Fibroblast of lung (primary cell): ENCODE measurements at regions not wholly inside any gene's neighbourhood (a gene's known extent, or its start where the extent isn't known, plus 50 kb on each side); places are given as distances from the start of the nearest gene placed in this dataset.

Experiments used
- DNase-seq, 2 donors: peaks; one replicate each; pipeline versions ENCODE4 v3.0.0 to v3.0.0-alpha.2; 2010; ENCODE audit warnings: low read depth in 2 of 2
- H2AFZ ChIP-seq: 2 replicates; pipeline ENCODE4 v1.5.1; 2012; ENCODE audit warnings: low read length, control low read depth, inconsistent platforms
- H3K27ac ChIP-seq: 2 replicates; pipeline ENCODE4 v1.5.1; 2011; ENCODE audit warnings: low read length, control low read depth; ENCODE audit not compliant: insufficient read depth
- H3K27me3 ChIP-seq: 2 replicates; pipeline ENCODE4 v1.5.1; 2011; ENCODE audit warnings: mild to moderate bottlenecking, low read length; ENCODE audit not compliant: control insufficient read depth, insufficient read depth
- H3K36me3 ChIP-seq: 2 replicates; pipeline ENCODE4 v1.5.1; 2011; ENCODE audit warnings: low read length; ENCODE audit not compliant: control insufficient read depth, insufficient read depth
- H3K4me1 ChIP-seq: 2 replicates; pipeline ENCODE4 v1.5.1; 2011; ENCODE audit warnings: low read length; ENCODE audit not compliant: control insufficient read depth, insufficient read depth; ENCODE audit errors: extremely low read depth
- H3K4me2 ChIP-seq: 2 replicates; pipeline ENCODE4 v1.5.1; 2011; ENCODE audit warnings: low read length, control low read depth; ENCODE audit not compliant: insufficient read depth; ENCODE audit errors: extremely low read depth
- H3K4me3 ChIP-seq, 4 experiments: fragments of 200-600 bp in 1 of 4; sonication (generic) in 1 of 4; replicated peaks in 1 of 4; 2 replicates each; pipeline ENCODE4 v1.5.1; 2011 to 2016; ENCODE audit warnings: low read length in 4 of 4, low read depth in 3 of 4, mild to moderate bottlenecking in 3 of 4, control low read depth in 2 of 4, inconsistent platforms in 1 of 4, mixed read lengths in 1 of 4; ENCODE audit not compliant: insufficient read depth in 1 of 4; ENCODE audit errors: control extremely low read depth in 1 of 4
- H3K79me2 ChIP-seq: 2 replicates; pipeline ENCODE4 v1.5.1; 2012; ENCODE audit warnings: mild to moderate bottlenecking, low read length, inconsistent platforms; ENCODE audit not compliant: control insufficient read depth, insufficient read depth
- H3K9ac ChIP-seq: 2 replicates; pipeline ENCODE4 v1.5.1; 2011; ENCODE audit warnings: mild to moderate bottlenecking, low read length, control low read depth; ENCODE audit not compliant: insufficient read depth
- H3K9me3 ChIP-seq: 2 replicates; pipeline ENCODE4 v1.5.1; 2012; ENCODE audit warnings: low read depth, low read length; ENCODE audit not compliant: control insufficient read depth, insufficient read depth
- H4K20me1 ChIP-seq: 2 replicates; pipeline ENCODE4 v1.5.1; 2011; ENCODE audit warnings: low read length; ENCODE audit not compliant: control insufficient read depth, insufficient read depth; ENCODE audit errors: extremely low read depth
- CTCF ChIP-seq, 2 donors: IDR thresholded peaks in 1 of 2; conservative IDR thresholded peaks in 1 of 2; 1 replicate in 1 of 2; 2 replicates in 1 of 2; pipeline ENCODE4 v1.5.1; 2011 to 2012; ENCODE audit warnings: low read length in 2 of 2, control low read depth in 1 of 2, inconsistent platforms in 1 of 2, low read depth in 1 of 2, mild to moderate bottlenecking in 1 of 2
- EZH2 ChIP-seq: IDR thresholded peaks from 2 replicates; pipeline ENCODE4 v1.5.1; 2012; ENCODE audit warnings: low read length, control low read depth, mild to moderate bottlenecking; ENCODE audit errors: missing control alignments

- Histone ChIP-seq H3K4me3 (no peak overlapping the region), H3K79me2 (no peaks in the 10 kb centered on the region), H3K4me2 (no peak overlapping the region), H2AFZ (no peak overlapping the region), H3K9me3 (no peaks in the 10 kb centered on the region), H3K27me3 (no peaks in the 10 kb centered on the region), H3K9ac (no peak overlapping the region), H3K27ac (no peak overlapping the region), H3K36me3 (no peaks in the 10 kb centered on the region), H3K4me1 (no peaks in the 10 kb centered on the region), H4K20me1 (peaks cover under 1% of the 10 kb centered on the region)
- DNase-seq, result no peak
- no peak for TF ChIP-seq CTCF (conservative IDR thresholded peaks at IDR 0.05 in 1 of 2, IDR thresholded peaks at IDR 0.05 in 1 of 2; ENCODE audit: low read depth in 1 of 2, low read length in 2 of 2)
- TF ChIP-seq EZH2, result no peak
Measured at GRCh38 chr19:30090963-30091362, 148.9 kb downstream of the URI1 start.

DNA sequence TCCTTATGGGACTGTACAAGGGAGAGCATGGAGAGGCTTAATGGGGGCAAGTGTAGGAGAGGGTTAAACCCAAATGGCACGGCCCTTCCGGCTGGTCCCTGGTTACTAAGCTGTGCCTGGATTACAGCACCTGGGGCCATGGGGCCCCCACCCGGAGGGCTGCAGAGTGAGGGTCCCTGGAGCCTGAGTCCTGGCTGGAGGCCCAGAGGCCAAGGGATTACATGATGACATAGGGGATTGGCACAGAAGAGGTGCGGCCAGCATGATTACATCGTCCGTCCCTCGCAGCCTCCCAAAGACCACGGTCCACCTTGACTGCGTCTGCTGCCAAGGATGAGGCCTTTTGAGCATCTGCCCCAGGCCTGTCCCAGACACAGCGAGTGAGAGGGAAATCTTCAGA lies 149.4 kb downstream of the URI1 start:
- TF ChIP-seq EZH2, result no peak
- Histone ChIP-seq H3K79me2 (no peaks in the 10 kb centered on the region), H3K27me3 (no peaks in the 10 kb centered on the region), H3K4me1 (no peaks in the 10 kb centered on the region), H3K9ac (no peak overlapping the region), H2AFZ (no peak overlapping the region), H3K36me3 (no peaks in the 10 kb centered on the region), H4K20me1 (no peaks in the 10 kb centered on the region), H3K9me3 (no peaks in the 10 kb centered on the region), H3K27ac (no peak overlapping the region), H3K4me3 (no peak overlapping the region), H3K4me2 (no peak overlapping the region)
- no peak for DNase-seq

GRCh38 chr19:30091856-30092255 lies 149.8 kb downstream of the URI1 start:
- H3K9me3 ChIP-seq, result no peaks in the 10 kb centered on the region
- no peak overlapping the region for H3K27ac ChIP-seq
- no peak overlapping the region for H3K4me2 ChIP-seq
- no peak overlapping the region for H3K4me3 ChIP-seq
- no peak for DNase-seq
- H3K79me2 ChIP-seq, result no peaks in the 10 kb centered on the region
- H3K27me3 ChIP-seq, result no peaks in the 10 kb centered on the region
- H3K36me3 ChIP-seq, result no peaks in the 10 kb centered on the region
- no peak for TF ChIP-seq CTCF (conservative IDR thresholded peaks at IDR 0.05 in 1 of 2, IDR thresholded peaks at IDR 0.05 in 1 of 2; ENCODE audit: low read depth in 1 of 2, low read length in 2 of 2)
- no peaks in the 10 kb centered on the region for H3K4me1 ChIP-seq
- no peak overlapping the region for H3K9ac ChIP-seq
- no peak overlapping the region for H2AFZ ChIP-seq
- H4K20me1 ChIP-seq, result no peaks in the 10 kb centered on the region
